Central memory CD8-positive, alpha-beta T cell (primary cell): ENCODE measurements at regions not wholly inside any gene's neighbourhood (a gene's known extent, or its start where the extent isn't known, plus 50 kb on each side); places are given as distances from the start of the nearest gene placed in this dataset.

Experiments used
- ATAC-seq: fragments of 150-1000 bp; cut with Tn5 transposase; replicated peaks from 2 replicates; pipeline ENCODE4 v1.10.0; 2022; ENCODE audit warnings: mild to moderate bottlenecking, moderate FRiP score, moderate number of reproducible peaks; ENCODE audit not compliant: poor library complexity, severe bottlenecking; ENCODE audit errors: extremely low read depth
- DNase-seq, 2 donors: peaks; one replicate each; pipeline ENCODE4 v3.0.0; 2021; ENCODE audit warnings: low spot score in 2 of 2
- H3K27ac Mint-ChIP-seq: one replicate; pipeline ENCODE4 v1.8.0; 2022; ENCODE audit warnings: low read depth, mild to moderate bottlenecking, moderate library complexity, mixed read lengths
- H3K27me3 Mint-ChIP-seq: one replicate; pipeline ENCODE4 v1.8.0; 2022; ENCODE audit warnings: mixed read lengths
- H3K36me3 Mint-ChIP-seq: one replicate; pipeline ENCODE4 v1.8.0; 2022; ENCODE audit warnings: mild to moderate bottlenecking, moderate library complexity, mixed read lengths; ENCODE audit not compliant: insufficient read depth
- H3K4me1 Mint-ChIP-seq: one replicate; pipeline ENCODE4 v1.8.0; 2022; ENCODE audit warnings: mixed read lengths
- H3K4me3 Mint-ChIP-seq: one replicate; pipeline ENCODE4 v1.8.0; 2022; ENCODE audit warnings: mild to moderate bottlenecking, moderate library complexity, mixed read lengths
- H3K9me3 Mint-ChIP-seq: one replicate; pipeline ENCODE4 v1.8.0; 2022; ENCODE audit warnings: mixed read lengths

DNA sequence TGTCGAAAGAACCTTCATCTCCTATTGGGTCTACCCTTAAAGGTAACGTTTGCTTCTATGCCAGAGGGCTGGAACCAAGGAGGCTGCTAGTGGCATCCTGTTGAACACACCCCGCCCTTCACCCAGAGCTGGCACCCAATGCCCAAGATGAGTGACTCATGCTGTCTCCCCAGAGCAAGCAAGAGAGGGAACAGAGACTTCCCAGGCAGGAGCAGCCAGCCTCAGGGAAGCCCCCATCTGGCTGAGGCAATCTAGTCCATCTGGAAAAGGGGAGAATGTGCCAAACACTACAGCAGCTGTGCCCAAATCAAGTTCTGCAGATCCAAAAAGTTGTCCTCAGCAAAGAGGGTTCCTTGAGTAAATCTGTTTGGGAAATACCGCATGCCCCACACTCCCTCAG lies 91.9 kb upstream of the TP53I11 start:
- DNase-seq = no peak
- H3K4me1 Mint-ChIP-seq = peaks cover 12% of the 10 kb centered on the region
- peaks cover 10% of the 10 kb centered on the region for H3K9me3 Mint-ChIP-seq
- no peak overlapping the region for H3K27ac Mint-ChIP-seq
- no peaks in the 10 kb centered on the region for H3K27me3 Mint-ChIP-seq
- H3K36me3 Mint-ChIP-seq = peaks cover 3% of the 10 kb centered on the region
- H3K4me3 Mint-ChIP-seq = no peak overlapping the region
- no peak for ATAC-seq

DNA sequence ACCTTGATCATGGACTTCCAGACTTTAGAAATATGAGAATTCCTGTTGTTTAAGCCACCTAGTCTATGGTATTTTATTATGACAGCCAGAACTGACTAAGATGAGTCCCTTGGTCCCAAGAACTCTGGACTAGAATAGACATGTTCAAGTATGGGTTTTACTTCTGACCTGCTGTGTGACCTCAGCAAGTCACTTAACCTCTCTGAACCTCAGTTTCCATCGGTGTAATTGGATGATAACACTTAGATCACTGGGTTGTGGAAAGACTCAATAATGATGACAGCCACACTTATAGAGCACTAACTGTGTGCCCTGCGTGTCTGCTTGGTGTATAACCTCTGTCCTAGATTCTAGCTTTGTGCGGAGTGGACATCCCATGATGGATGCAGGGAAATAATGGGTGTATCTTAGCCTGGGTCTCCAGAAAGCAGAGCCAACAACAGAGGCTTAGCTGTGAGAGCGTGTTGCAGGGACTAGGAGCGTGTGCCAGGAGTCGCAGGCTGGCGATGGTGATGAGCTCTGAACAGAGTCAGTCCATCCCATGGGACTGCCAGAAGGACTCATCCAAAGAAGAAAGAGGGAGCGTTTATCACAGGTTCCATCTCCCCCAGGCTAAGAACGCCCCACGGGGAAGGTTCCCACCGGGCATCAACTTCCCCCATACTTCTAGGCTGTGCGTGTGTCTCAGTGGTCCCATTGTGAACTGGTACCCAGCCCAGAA lies 93.2 kb upstream of the TP53I11 start:
- Mint-ChIP-seq H3K4me1 (peaks cover 12% of the 10 kb centered on the region), H3K27me3 (no peaks in the 10 kb centered on the region), H3K9me3 (peaks cover 5% of the 10 kb centered on the region), H3K4me3 (no peak overlapping the region), H3K36me3 (peaks cover 3% of the 10 kb centered on the region), H3K27ac (no peak overlapping the region)
- DNase-seq (no peak), ATAC-seq (no peak)

DNA sequence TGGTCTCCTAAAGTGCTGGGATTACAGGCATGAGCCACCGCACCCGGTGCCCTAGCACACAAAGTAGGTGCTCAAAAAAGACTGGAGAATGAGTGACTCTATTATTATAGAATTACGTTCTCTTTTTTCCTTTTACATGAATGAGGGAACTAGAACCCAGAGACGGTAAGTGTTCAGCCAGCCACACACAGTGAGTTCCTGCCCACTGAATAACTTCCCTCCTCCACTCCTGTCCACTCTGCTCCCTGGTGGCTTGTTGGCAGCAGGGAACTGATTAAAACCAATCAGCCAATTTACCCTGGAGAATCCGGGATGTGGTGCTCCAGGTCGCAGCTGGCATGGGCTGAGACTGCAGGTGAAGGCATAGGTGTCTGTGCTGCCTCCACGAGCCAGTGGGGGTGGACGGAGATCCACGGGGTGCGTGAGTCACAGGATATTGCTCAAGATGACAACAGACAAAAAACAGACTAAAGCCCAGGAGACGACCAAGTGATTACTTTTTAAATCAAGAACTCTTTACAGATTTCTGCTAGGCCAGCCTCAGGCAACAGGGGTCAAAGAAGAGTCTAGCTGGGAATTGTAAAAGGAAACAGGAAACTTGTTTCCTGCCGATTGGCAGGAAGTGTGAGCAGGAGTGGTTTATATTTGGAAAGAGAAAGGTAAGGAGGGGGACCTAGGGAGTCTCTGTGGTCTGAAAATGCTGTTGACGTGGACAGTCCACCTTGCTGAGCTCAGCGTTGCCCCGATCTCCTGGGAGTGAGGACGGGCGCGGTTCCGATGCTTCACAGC lies 95.2 kb upstream of the TP53I11 start:
- no peaks in the 10 kb centered on the region for H3K9me3 Mint-ChIP-seq
- H3K36me3 Mint-ChIP-seq = peaks cover 3% of the 10 kb centered on the region
- no peak for ATAC-seq
- DNase-seq = no peak
- no peaks in the 10 kb centered on the region for H3K27me3 Mint-ChIP-seq
- peaks cover 12% of the 10 kb centered on the region for H3K4me1 Mint-ChIP-seq
- no peak overlapping the region for H3K4me3 Mint-ChIP-seq
- no peak overlapping the region for H3K27ac Mint-ChIP-seq

DNA sequence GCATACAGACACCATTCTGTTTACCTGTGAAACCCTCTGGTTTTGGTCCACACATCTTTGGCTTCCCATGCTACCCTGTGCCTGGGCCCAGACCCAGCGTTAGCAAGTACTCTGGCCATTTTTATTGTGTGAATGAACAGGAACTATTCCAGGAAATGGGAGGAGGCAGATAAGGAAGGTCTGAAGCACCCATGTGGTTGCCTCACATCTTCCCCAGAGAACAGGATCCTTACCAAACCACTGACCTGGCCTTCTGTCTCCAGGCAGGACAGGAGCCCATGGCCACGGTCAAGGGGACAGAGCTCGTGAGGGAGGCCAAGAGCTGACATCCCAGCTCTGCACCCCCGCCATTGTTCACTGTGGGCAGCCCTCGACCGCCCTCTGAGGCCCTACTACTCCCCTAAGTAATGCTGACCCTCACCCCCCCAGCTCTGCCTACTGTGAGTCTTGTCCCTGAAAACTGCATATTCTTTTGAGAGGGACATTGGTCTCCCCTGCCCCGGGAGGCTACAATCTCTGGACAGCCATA lies 97.7 kb upstream of the TP53I11 start:
- Mint-ChIP-seq H3K27ac (no peak overlapping the region), H3K27me3 (no peaks in the 10 kb centered on the region), H3K4me1 (peaks cover 9% of the 10 kb centered on the region), H3K9me3 (no peaks in the 10 kb centered on the region), H3K36me3 (peaks cover 3% of the 10 kb centered on the region), H3K4me3 (no peak overlapping the region)
- no peak for ATAC-seq
- no peak for DNase-seq

DNA sequence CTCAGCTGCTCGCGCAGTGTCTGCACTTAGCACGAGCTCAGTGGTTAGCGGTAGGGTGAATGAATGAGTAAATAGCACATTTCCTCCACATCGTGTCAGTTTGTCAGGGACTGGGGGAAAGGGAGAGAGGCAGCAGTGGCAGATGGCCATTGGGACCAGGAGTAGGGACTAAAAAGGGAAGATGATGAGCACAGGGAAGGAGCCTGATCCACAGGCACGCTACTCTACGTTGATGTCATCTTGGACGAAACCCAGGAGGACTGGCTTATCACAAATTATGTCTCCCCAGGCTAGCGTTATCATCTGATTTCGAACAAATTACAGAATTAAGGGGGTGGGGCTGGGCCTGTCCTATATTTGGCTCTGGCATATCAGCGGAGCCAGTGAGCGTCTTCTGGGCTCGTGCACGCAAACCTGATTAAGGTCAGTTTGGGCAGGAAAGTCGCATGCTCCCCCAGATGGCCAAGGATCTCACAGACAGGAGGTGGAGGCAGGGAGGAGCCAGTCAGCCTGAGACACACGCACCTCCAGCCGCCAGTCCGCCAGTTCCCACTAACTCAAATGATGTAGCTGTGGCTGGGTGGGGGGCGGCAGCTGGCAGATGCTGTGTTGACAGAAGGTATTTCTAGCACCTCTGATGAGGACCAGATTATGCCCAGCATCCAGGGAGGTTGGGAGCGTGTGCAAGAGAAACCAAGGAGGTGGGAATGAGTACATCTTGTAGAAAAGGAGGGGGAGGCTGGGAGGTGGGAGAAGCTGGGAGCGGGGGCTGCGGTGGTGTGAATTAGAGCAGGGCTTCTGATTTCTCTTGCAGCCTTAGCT lies 97.4 kb upstream of the PRDM11 start:
- Mint-ChIP-seq H3K27ac (no peak overlapping the region), H3K36me3 (peaks cover 3% of the 10 kb centered on the region), H3K9me3 (no peaks in the 10 kb centered on the region), H3K4me1 (peaks cover 9% of the 10 kb centered on the region), H3K4me3 (no peak overlapping the region), H3K27me3 (no peaks in the 10 kb centered on the region)
- DNase-seq (no peak), ATAC-seq (no peak)

DNA sequence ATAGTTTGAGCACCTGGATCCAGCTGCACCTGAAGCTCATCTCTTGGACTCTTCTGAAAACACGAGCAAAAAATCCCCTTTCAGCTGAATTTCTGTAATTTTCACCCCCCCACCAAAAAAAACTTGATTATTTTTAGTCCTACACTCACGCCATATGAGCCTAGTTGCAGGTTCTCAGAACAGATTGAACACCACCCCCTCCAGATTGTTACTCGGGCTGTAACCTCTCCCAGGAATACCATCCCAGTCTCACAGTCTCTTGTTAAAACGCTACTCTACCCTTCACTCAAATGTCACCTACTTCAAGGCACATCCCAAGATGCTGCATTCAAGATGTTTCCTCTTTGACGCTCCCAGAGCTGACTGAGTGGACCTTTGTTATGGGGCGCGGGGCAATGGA lies 96.3 kb upstream of the PRDM11 start:
- Mint-ChIP-seq H3K4me3 (no peak overlapping the region), H3K27me3 (peaks cover 6% of the 10 kb centered on the region), H3K9me3 (no peaks in the 10 kb centered on the region), H3K27ac (no peak overlapping the region), H3K4me1 (peaks cover 9% of the 10 kb centered on the region), H3K36me3 (peaks cover 3% of the 10 kb centered on the region)
- no peak for DNase-seq
- ATAC-seq = no peak

DNA sequence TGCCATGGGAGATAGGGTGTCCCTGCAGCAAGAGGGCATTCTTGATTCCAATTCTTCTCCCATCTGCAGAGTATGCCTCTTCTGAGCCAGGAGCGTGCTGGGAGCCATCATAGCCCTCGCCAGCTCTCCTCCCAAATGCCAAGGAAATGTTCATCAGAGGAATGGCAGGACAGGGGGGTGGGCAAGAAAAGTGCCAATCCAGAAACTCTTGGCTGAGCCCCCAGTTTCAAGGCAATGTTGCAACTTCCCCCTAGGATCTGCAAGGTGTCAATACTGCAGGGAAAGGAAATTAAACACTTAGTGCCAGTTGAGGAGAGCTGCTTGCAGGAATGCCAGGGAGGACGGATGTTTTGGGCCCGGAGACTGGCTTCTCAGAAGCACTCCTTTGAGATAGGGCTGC lies 94.8 kb upstream of the PRDM11 start:
- Mint-ChIP-seq H3K9me3 (no peaks in the 10 kb centered on the region), H3K4me1 (no peaks in the 10 kb centered on the region), H3K4me3 (no peak overlapping the region), H3K36me3 (no peaks in the 10 kb centered on the region), H3K27me3 (peaks cover 9% of the 10 kb centered on the region), H3K27ac (no peak overlapping the region)
- ATAC-seq = no peak
- no peak for DNase-seq

DNA sequence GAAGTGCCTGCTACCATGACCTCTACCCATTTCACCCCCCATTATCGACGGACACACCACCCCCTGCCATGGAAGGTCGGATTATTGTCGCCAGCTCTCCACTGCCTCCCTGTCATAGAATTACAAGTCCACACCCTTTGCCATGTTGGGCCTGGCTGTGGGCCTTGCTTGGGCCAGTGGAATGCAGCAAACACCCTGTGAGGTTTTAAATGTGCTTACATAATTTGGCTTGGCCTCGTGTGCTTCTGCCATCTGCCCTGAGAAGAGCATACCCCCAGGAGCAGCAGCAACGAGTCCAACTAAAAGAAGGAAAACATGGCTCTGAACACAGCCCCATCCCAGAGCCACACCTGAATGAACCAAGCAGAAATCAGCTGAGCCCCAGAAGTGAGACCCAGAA lies 94.1 kb upstream of the PRDM11 start:
- DNase-seq (no peak), ATAC-seq (no peak)
- Mint-ChIP-seq H3K27ac (no peak overlapping the region), H3K4me1 (no peaks in the 10 kb centered on the region), H3K9me3 (no peaks in the 10 kb centered on the region), H3K4me3 (no peak overlapping the region), H3K36me3 (no peaks in the 10 kb centered on the region), H3K27me3 (peaks cover 9% of the 10 kb centered on the region)

DNA sequence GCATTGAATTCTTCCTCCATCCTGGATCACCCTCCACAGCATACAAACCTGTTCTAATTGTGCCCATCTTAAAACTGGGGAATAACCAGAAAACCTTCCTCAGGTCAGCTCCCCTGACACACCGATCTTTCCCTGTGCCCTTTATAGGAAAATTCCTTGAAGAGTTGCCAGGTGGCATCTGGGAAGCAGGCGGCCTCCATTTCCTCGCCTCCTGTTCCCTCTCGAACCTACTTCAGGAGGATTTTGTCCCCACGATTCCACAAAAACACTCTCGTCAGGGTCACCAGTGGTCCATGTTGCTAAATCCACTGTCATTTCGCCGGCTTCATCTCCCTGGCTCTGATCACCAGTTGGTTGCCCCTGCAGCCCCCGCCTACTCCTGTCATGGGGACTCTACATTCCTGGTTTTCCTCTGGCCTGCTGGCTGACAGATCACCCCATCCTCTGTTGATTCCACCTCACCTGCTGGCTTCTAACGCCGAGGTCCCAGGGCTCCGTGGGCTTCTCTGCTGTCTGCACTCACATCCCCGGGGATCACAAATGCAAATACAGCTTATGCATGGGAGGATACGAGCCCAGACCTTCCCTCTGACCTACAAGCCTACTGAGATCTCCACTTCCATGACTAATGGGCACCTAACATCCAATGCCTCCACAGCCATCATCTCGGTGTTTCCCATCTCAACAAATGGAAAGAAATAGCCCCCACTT lies 92.5 kb upstream of the PRDM11 start:
- Mint-ChIP-seq H3K4me3 (no peak overlapping the region), H3K27me3 (peaks cover 9% of the 10 kb centered on the region), H3K27ac (no peak overlapping the region), H3K36me3 (no peaks in the 10 kb centered on the region), H3K4me1 (no peaks in the 10 kb centered on the region), H3K9me3 (no peaks in the 10 kb centered on the region)
- ATAC-seq (no peak), DNase-seq (no peak)

DNA sequence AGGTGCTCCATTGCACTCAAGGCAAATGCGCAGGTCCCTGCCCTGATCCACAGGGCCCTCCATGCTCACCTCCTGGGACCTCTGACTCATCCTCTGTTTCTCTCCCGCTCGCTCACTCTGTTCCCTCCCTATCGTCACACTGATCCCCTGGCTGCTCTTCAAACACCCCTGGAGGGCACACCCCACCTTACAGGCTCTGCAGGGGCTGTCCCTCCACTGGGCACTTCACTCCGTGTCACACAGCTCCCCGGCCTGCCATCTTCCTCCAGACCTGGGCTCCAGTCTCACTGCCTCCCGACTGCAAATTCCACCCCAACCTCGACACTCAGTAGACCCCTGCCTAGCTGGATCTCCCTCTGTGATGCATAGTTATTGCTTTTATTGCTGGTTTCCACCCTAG lies 91.5 kb upstream of the PRDM11 start:
- Mint-ChIP-seq H3K27ac (no peak overlapping the region), H3K4me1 (no peaks in the 10 kb centered on the region), H3K36me3 (no peaks in the 10 kb centered on the region), H3K4me3 (no peak overlapping the region), H3K9me3 (no peaks in the 10 kb centered on the region), H3K27me3 (peaks cover 9% of the 10 kb centered on the region)
- no peak for DNase-seq
- no peak for ATAC-seq

DNA sequence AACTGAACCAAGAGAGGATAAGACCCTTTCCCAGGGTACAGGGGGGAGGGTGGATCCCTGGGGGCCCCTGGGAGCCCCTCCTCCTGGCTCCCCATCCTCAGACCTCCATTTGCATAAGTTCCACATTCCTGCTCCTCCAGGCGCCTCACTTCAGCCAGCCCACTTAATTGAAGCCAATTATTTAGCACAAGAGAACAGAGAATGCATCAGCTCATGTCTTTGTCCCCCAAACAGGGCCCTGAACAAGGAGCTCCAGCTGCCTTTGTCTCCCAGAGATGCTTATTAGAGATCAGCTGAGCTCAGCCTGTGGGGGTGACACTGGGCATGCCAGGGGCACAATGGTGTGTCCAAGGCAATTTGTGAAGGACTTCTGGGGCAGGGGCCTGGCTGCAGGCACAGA lies 89.9 kb upstream of the PRDM11 start:
- H3K27ac Mint-ChIP-seq = no peak overlapping the region
- ATAC-seq = no peak

More for the DNA sequence above, 89.9 kb upstream of the PRDM11 start:
- DNase-seq = no peak
- Mint-ChIP-seq H3K4me3 (no peak overlapping the region), H3K9me3 (no peaks in the 10 kb centered on the region), H3K27me3 (peaks cover 9% of the 10 kb centered on the region), H3K4me1 (no peaks in the 10 kb centered on the region), H3K36me3 (no peaks in the 10 kb centered on the region)
